Liver (tissue), 8 donors: ENCODE measurements at regions not wholly inside any gene's neighbourhood (a gene's known extent, or its start where the extent isn't known, plus 50 kb on each side); places are given as distances from the start of the nearest gene placed in this dataset.

Source experiments
- DNase-seq: peaks from one replicate; pipeline ENCODE4 v3.0.0-alpha.2; 2017; ENCODE audit warnings: low spot score
- H3K27ac ChIP-seq, 2 donors: one replicate each; pipeline ENCODE4 v1.7.0; 2013; ENCODE audit warnings: inconsistent platforms in 2 of 2, low read length in 2 of 2, control low read depth in 1 of 2, low read depth in 1 of 2, mild to moderate bottlenecking in 1 of 2
- H3K27me3 ChIP-seq, 4 donors: one replicate each; pipeline versions ENCODE4 v1.6.1 to v1.7.0; 2013; ENCODE audit warnings: low read length in 3 of 4, inconsistent platforms in 1 of 4, mild to moderate bottlenecking in 1 of 4, moderate library complexity in 1 of 4; ENCODE audit not compliant: control insufficient read depth in 4 of 4, insufficient read depth in 4 of 4
- H3K36me3 ChIP-seq, 4 donors: one replicate each; pipeline versions ENCODE4 v1.6.1 to v1.7.0; 2013; ENCODE audit warnings: low read length in 3 of 4, mild to moderate bottlenecking in 3 of 4, low read depth in 1 of 4, moderate library complexity in 1 of 4; ENCODE audit not compliant: control insufficient read depth in 4 of 4, insufficient read depth in 3 of 4
- H3K4me1 ChIP-seq, 4 donors: one replicate each; pipeline versions ENCODE4 v1.6.1 to v1.7.0; 2013; ENCODE audit warnings: low read length in 3 of 4, mild to moderate bottlenecking in 3 of 4, moderate library complexity in 1 of 4; ENCODE audit not compliant: control insufficient read depth in 4 of 4, insufficient read depth in 4 of 4
- H3K4me3 ChIP-seq, 3 donors: one replicate each; pipeline versions ENCODE4 v1.6.1 to v1.7.0; 2013; ENCODE audit warnings: low read length in 3 of 3, control low read depth in 1 of 3, low read depth in 1 of 3, mild to moderate bottlenecking in 1 of 3
- H3K9ac ChIP-seq, 2 donors: one replicate each; pipeline ENCODE4 v1.7.0; 2013; ENCODE audit warnings: low read length in 2 of 2, mild to moderate bottlenecking in 2 of 2, moderate library complexity in 2 of 2, control low read depth in 1 of 2, low read depth in 1 of 2
- H3K9me3 ChIP-seq, 4 donors: one replicate each; pipeline versions ENCODE4 v1.6.1 to v1.7.0; 2013; ENCODE audit warnings: low read length in 3 of 4; ENCODE audit not compliant: control insufficient read depth in 4 of 4
- EGR1 ChIP-seq, 2 donors: IDR thresholded peaks; 2 replicates each; pipeline ENCODE4 v1.6.1; 2016 to 2018; ENCODE audit warnings: antibody characterized with exemption in 2 of 2, low read depth in 2 of 2
- FOXA1 ChIP-seq: IDR thresholded peaks from 2 replicates; pipeline ENCODE4 v1.6.1; 2016; ENCODE audit warnings: antibody characterized with exemption
- FOXA2 ChIP-seq: IDR thresholded peaks from 2 replicates; pipeline ENCODE4 v1.6.1; 2016; ENCODE audit warnings: antibody characterized with exemption
- GABPA ChIP-seq, 2 donors: IDR thresholded peaks in 1 of 2; conservative IDR thresholded peaks in 1 of 2; 2 replicates each; pipeline ENCODE4 v1.6.1; 2016; ENCODE audit warnings: antibody characterized with exemption in 2 of 2, mild to moderate bottlenecking in 1 of 2, moderate library complexity in 1 of 2
- HNF4A ChIP-seq, 2 donors: conservative IDR thresholded peaks; 2 replicates each; pipeline ENCODE4 v1.6.1; 2016; ENCODE audit warnings: antibody characterized with exemption in 2 of 2, mild to moderate bottlenecking in 2 of 2
- JUND ChIP-seq, 2 donors: IDR thresholded peaks; 2 replicates each; pipeline ENCODE4 v1.6.1; 2016; ENCODE audit warnings: antibody characterized with exemption in 2 of 2
- NR2F2 ChIP-seq: IDR thresholded peaks from 2 replicates; pipeline ENCODE4 v1.6.1; 2016; ENCODE audit warnings: antibody characterized with exemption
- RAD21 ChIP-seq, 2 donors: IDR thresholded peaks; 2 replicates each; pipeline ENCODE4 v1.6.1; 2016; ENCODE audit warnings: antibody characterized with exemption in 2 of 2, mild to moderate bottlenecking in 2 of 2
- RXRA ChIP-seq, 2 donors: IDR thresholded peaks; 2 replicates each; pipeline ENCODE4 v1.6.1; 2017 to 2018; ENCODE audit warnings: antibody characterized with exemption in 2 of 2, mild to moderate bottlenecking in 1 of 2
- SP1 ChIP-seq: IDR thresholded peaks from 2 replicates; pipeline ENCODE4 v1.6.1; 2018; ENCODE audit warnings: antibody characterized with exemption, mild to moderate bottlenecking
- TAF1 ChIP-seq: conservative IDR thresholded peaks from 2 replicates; pipeline ENCODE4 v1.6.1; 2016; ENCODE audit warnings: antibody characterized with exemption, mild to moderate bottlenecking
- YY1 ChIP-seq: IDR thresholded peaks from 2 replicates; pipeline ENCODE4 v1.6.1; 2016; ENCODE audit warnings: antibody characterized with exemption, mild to moderate bottlenecking
- WGBS: extraction: QIAGEN DNeasy Blood & Tissue Kit; methylation state at CpG from one replicate; pipeline ENCODE4 v1.1.7; 2013; 5-methylcytosine and 5-hydroxymethylcytosine counted together
- TF ChIP-seq, protein P1 (sequence below): IDR thresholded peaks from 2 replicates; pipeline ENCODE4 v1.6.1; 2016; ENCODE audit warnings: antibody characterized with exemption
- TF ChIP-seq, protein P2 (sequence below): fragments of 150-350 bp; IDR thresholded peaks from 2 replicates; pipeline ENCODE4 v1.5.1; 2017; ENCODE audit warnings: improper control_type of control experiment, low read depth, low read length; ENCODE audit not compliant: missing input control
- TF ChIP-seq, protein P3 (sequence below): IDR thresholded peaks from 2 replicates; pipeline ENCODE4 v1.6.1; 2016; ENCODE audit warnings: antibody characterized with exemption, mild to moderate bottlenecking
- TF ChIP-seq, protein P4 (sequence below): IDR thresholded peaks from 2 replicates; pipeline ENCODE4 v1.6.1; 2016; ENCODE audit warnings: antibody characterized with exemption
- TF ChIP-seq, protein P5 (sequence below): IDR thresholded peaks from 2 replicates; pipeline ENCODE4 v1.6.1; 2016; ENCODE audit warnings: antibody characterized with exemption
- donor health status: healthy.
- donor health status: healthy.
- donor health status: healthy.
- donor health status: healthy.
- donor health status: healthy.

DNA sequence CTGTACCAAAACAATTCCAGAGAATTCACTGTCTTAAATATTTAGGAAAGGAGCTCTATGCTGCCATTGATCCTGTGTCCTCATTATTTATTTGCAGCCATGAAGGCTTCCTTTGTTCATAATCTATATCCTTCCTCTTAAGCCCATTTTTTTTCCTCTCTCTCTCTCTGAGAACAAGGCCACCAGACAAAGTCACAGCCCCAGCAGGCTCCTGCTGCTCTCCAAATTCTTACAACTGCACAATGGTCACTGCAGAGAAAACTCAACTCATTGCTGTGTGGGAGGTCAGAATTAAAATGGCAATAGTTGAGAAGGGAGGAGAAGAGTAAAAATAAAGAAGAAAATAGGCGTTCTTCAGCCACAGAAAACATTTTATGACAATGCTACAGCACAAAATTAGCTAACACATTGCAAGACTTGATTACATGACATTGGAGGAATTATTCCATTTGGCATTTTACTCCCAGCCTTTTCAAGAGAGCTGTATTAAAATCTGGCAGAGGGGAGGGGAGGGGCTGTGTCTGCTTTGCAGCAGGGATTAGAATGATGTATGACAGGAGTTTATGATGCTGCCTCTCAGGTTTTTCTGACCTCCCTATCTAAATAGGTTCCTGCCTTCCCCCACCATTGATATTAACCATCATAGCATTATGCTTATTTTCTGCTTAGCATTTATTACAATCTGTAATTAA is 399.7 kb upstream of the THBS1 start:
- DNase-seq, result no peak
- 69% methylated on average over 1 of the region's 1 CpG for WGBS
- no peaks in the 10 kb centered on the region for H3K36me3 ChIP-seq
- no peak overlapping the region for H3K4me3 ChIP-seq
- H3K9ac ChIP-seq, result no peak overlapping the region
- TF ChIP-seq HNF4A (conservative IDR thresholded peaks at IDR 0.05) (no peak), NR2F2 (no peak), TAF1 (no peak)
- H3K27ac ChIP-seq, result no peak overlapping the region
- H3K27me3 ChIP-seq, result no peaks in the 10 kb centered on the region
- no peaks in the 10 kb centered on the region for H3K9me3 ChIP-seq
- H3K4me1 ChIP-seq, result no peaks in the 10 kb centered on the region

DNA sequence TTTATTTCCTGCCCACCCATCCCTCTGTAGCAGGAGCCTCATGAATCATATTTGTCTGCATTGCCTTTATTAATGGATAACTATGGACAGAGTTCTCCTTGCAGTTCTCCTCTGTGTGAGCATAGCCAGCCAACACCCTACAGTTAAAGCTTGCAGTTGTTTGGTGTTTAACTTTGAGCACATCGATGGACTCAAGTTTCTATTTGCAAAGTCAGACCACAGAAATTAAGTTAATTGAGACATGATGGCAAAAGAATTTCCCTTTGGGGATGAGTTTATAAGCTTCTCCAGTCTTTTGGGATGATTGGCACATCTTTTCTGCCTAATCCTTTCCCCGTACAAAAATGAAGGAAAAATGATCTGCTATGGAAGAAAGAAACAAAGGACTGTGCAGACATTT is 398.9 kb upstream of the THBS1 start:
- no peak for DNase-seq
- H3K27ac ChIP-seq, result no peak overlapping the region
- 49% methylated on average over 2 of the region's 2 CpGs for WGBS
- no peaks in the 10 kb centered on the region for H3K9me3 ChIP-seq
- no peaks in the 10 kb centered on the region for H3K27me3 ChIP-seq
- H3K9ac ChIP-seq, result no peak overlapping the region
- TF ChIP-seq EGR1 (IDR thresholded peaks at IDR 0.05; ENCODE audit: low read depth in 2 of 2) (no peak), FOXA1 (no peak), FOXA2 (no peak), RXRA (IDR thresholded peaks at IDR 0.05) (no peak), NR2F2 (no peak), YY1 (no peak), SP1 (no peak), HNF4A (conservative IDR thresholded peaks at IDR 0.05) (no peak), RAD21 (IDR thresholded peaks at IDR 0.05) (no peak), TAF1 (no peak), GABPA (IDR thresholded peaks at IDR 0.05 in 1 of 2, conservative IDR thresholded peaks at IDR 0.05 in 1 of 2) (no peak), JUND (IDR thresholded peaks at IDR 0.05) (no peak)
- TF ChIP-seq, protein P1, sequence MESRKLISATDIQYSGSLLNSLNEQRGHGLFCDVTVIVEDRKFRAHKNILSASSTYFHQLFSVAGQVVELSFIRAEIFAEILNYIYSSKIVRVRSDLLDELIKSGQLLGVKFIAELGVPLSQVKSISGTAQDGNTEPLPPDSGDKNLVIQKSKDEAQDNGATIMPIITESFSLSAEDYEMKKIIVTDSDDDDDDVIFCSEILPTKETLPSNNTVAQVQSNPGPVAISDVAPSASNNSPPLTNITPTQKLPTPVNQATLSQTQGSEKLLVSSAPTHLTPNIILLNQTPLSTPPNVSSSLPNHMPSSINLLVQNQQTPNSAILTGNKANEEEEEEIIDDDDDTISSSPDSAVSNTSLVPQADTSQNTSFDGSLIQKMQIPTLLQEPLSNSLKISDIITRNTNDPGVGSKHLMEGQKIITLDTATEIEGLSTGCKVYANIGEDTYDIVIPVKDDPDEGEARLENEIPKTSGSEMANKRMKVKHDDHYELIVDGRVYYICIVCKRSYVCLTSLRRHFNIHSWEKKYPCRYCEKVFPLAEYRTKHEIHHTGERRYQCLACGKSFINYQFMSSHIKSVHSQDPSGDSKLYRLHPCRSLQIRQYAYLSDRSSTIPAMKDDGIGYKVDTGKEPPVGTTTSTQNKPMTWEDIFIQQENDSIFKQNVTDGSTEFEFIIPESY, result no peak
- TF ChIP-seq, protein P2, sequence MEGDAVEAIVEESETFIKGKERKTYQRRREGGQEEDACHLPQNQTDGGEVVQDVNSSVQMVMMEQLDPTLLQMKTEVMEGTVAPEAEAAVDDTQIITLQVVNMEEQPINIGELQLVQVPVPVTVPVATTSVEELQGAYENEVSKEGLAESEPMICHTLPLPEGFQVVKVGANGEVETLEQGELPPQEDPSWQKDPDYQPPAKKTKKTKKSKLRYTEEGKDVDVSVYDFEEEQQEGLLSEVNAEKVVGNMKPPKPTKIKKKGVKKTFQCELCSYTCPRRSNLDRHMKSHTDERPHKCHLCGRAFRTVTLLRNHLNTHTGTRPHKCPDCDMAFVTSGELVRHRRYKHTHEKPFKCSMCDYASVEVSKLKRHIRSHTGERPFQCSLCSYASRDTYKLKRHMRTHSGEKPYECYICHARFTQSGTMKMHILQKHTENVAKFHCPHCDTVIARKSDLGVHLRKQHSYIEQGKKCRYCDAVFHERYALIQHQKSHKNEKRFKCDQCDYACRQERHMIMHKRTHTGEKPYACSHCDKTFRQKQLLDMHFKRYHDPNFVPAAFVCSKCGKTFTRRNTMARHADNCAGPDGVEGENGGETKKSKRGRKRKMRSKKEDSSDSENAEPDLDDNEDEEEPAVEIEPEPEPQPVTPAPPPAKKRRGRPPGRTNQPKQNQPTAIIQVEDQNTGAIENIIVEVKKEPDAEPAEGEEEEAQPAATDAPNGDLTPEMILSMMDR, result no peak
- TF ChIP-seq, protein P3, sequence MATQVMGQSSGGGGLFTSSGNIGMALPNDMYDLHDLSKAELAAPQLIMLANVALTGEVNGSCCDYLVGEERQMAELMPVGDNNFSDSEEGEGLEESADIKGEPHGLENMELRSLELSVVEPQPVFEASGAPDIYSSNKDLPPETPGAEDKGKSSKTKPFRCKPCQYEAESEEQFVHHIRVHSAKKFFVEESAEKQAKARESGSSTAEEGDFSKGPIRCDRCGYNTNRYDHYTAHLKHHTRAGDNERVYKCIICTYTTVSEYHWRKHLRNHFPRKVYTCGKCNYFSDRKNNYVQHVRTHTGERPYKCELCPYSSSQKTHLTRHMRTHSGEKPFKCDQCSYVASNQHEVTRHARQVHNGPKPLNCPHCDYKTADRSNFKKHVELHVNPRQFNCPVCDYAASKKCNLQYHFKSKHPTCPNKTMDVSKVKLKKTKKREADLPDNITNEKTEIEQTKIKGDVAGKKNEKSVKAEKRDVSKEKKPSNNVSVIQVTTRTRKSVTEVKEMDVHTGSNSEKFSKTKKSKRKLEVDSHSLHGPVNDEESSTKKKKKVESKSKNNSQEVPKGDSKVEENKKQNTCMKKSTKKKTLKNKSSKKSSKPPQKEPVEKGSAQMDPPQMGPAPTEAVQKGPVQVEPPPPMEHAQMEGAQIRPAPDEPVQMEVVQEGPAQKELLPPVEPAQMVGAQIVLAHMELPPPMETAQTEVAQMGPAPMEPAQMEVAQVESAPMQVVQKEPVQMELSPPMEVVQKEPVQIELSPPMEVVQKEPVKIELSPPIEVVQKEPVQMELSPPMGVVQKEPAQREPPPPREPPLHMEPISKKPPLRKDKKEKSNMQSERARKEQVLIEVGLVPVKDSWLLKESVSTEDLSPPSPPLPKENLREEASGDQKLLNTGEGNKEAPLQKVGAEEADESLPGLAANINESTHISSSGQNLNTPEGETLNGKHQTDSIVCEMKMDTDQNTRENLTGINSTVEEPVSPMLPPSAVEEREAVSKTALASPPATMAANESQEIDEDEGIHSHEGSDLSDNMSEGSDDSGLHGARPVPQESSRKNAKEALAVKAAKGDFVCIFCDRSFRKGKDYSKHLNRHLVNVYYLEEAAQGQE, result no peak
- TF ChIP-seq, protein P4, sequence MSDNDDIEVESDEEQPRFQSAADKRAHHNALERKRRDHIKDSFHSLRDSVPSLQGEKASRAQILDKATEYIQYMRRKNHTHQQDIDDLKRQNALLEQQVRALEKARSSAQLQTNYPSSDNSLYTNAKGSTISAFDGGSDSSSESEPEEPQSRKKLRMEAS, result no peak
- TF ChIP-seq, protein P5, sequence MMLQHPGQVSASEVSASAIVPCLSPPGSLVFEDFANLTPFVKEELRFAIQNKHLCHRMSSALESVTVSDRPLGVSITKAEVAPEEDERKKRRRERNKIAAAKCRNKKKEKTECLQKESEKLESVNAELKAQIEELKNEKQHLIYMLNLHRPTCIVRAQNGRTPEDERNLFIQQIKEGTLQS, result no peak
- no peak overlapping the region for H3K4me3 ChIP-seq
- H3K4me1 ChIP-seq, result no peaks in the 10 kb centered on the region
- H3K36me3 ChIP-seq, result no peaks in the 10 kb centered on the region
